MM.1S (cell line): ENCODE measurements at regions not wholly inside any gene's neighbourhood (a gene's known extent, or its start where the extent isn't known, plus 50 kb on each side); places are given as distances from the start of the nearest gene placed in this dataset.

ENCODE experiments used
- EZH2 ChIP-seq: fragments of 300-600 bp; sonication (generic); optimal IDR thresholded peaks from 2 replicates; pipeline ENCODE3; 2017; ENCODE audit warnings: low read depth, mild to moderate bottlenecking, antibody characterized with exemption, low read length, mixed read lengths
- TF ChIP-seq, protein P1 (sequence below): fragments of 300-600 bp; sonication (generic); IDR thresholded peaks from 2 replicates; pipeline ENCODE4 v1.5.1; 2016; ENCODE audit warnings: antibody characterized with exemption, low read length, mixed read lengths

DNA sequence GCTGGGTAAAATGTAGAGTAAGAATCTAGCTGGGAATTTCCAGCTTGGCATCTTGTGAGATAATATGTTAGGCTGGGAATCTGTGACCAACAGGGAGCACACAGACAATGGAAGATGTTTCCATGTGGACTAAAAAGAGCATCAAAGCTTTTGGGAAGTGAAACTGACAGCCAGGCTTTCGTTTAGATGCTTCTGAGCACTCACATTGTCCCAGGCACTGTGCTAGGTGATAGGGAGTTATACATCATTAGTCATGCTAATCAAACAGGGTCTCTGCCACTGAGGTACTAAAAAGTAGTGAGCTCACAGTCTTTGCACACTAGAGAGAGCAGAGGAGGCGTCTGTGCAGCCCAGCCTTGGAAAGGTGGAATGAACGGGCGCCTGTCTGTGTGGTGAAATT, 101.9 kb upstream of the SCOC start:
- TF ChIP-seq, protein P1, sequence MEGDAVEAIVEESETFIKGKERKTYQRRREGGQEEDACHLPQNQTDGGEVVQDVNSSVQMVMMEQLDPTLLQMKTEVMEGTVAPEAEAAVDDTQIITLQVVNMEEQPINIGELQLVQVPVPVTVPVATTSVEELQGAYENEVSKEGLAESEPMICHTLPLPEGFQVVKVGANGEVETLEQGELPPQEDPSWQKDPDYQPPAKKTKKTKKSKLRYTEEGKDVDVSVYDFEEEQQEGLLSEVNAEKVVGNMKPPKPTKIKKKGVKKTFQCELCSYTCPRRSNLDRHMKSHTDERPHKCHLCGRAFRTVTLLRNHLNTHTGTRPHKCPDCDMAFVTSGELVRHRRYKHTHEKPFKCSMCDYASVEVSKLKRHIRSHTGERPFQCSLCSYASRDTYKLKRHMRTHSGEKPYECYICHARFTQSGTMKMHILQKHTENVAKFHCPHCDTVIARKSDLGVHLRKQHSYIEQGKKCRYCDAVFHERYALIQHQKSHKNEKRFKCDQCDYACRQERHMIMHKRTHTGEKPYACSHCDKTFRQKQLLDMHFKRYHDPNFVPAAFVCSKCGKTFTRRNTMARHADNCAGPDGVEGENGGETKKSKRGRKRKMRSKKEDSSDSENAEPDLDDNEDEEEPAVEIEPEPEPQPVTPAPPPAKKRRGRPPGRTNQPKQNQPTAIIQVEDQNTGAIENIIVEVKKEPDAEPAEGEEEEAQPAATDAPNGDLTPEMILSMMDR: no peak
- TF ChIP-seq EZH2: no peak
